Activated naive CD4-positive, alpha-beta T cell treated with anti-CD3 and anti-CD28 coated beads, Interleukin-2, amount 50 U/mL, for 24 hours (primary cell): ENCODE measurements at regions not wholly inside any gene's neighbourhood (a gene's known extent, or its start where the extent isn't known, plus 50 kb on each side); places are given as distances from the start of the nearest gene placed in this dataset.

Source experiments
- H3K27ac Mint-ChIP-seq: one replicate; pipeline ENCODE4 v1.8.0; 2021; ENCODE audit warnings: mild to moderate bottlenecking, mixed read lengths
- H3K27me3 Mint-ChIP-seq: one replicate; pipeline ENCODE4 v1.8.0; 2021; ENCODE audit warnings: mixed read lengths
- H3K36me3 Mint-ChIP-seq: one replicate; pipeline ENCODE4 v1.8.0; 2021; ENCODE audit warnings: mixed read lengths
- H3K4me1 Mint-ChIP-seq: one replicate; pipeline ENCODE4 v1.8.0; 2021; ENCODE audit warnings: mixed read lengths
- H3K4me3 Mint-ChIP-seq: one replicate; pipeline ENCODE4 v1.8.0; 2021; ENCODE audit warnings: mild to moderate bottlenecking, mixed read lengths
- H3K9me3 Mint-ChIP-seq: one replicate; pipeline ENCODE4 v1.8.0; 2021; ENCODE audit warnings: mixed read lengths

DNA sequence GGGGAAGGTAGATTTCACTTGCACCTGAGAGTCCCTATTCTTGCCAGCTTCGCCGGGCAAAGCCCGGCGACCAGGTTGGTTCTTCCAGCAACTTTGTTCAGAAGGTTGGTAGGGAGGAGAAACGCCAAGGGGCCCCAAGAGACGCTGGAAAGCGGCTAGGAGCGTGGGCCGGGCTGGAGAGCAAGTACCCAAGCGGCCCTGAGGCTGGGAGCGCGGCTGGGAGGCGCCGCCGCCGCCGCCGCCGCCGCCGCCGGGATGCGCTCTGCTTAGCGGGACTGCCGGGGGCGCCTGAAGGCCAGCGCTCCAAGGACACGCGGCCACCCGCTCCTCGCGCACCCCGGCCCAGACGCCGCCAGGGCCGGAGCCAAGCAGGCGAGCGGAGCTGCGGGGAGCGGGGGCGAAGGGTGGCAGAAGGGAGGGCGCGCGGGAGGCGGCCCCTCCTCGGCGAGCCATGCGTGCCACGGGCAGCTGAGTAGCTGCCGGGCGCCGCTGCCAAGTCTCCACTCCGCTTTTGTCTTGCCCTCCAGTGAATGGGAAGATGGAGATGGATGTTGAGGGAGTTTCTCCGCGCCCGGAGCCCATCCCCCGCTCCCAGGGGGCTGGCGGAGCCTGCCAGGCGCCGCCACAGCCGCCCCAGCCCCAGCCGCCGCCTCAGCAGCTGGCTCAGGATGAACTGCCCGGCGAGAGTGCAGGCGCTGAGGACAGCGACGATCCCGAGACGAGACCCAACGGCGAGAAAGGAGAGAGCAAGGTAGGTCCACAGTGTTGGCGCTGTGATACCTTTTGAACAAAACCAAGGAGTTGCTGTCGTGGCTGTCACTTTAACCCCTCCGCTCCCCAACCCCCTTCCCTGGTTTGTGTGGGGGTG, 227.4 kb upstream of the AZI2 start:
- Mint-ChIP-seq H3K4me3 (no peak overlapping the region), H3K4me1 (peaks cover 5% of the 10 kb centered on the region), H3K27ac (no peak overlapping the region), H3K36me3 (no peaks in the 10 kb centered on the region), H3K27me3 (peaks cover 39% of the 10 kb centered on the region), H3K9me3 (no peaks in the 10 kb centered on the region)

DNA sequence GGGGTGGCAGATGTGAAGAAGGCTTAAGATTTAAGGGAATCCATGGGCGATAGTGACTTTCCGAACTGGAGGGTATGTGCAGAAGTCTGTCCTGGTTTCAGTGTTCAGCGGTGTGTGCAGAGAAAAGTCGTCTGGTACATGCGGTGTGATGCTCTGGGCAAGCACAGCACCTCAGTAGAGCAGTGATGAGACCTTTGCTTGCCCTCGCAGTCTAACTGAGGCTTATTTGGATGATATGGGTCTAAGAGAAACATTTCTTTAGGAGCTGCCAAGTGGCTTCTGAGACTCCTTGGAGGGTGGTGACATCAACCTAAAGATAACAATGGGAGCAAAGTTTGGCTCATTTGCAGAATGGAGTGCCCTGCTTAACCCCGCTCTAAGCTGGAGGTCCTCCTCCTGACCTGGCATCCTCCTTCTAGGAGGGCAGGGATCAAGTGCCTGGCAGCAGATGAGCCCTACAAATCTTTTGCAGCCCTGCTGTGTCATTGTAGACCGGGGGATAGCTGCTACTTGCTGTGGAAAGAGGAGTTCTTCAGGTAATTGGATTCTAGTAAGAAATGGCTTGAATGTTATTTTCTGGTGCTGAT, 228.1 kb upstream of the AZI2 start:
- Mint-ChIP-seq H3K9me3 (no peaks in the 10 kb centered on the region), H3K27ac (no peak overlapping the region), H3K4me3 (no peak overlapping the region), H3K27me3 (peaks cover 40% of the 10 kb centered on the region), H3K36me3 (no peaks in the 10 kb centered on the region), H3K4me1 (peaks cover 5% of the 10 kb centered on the region)

DNA sequence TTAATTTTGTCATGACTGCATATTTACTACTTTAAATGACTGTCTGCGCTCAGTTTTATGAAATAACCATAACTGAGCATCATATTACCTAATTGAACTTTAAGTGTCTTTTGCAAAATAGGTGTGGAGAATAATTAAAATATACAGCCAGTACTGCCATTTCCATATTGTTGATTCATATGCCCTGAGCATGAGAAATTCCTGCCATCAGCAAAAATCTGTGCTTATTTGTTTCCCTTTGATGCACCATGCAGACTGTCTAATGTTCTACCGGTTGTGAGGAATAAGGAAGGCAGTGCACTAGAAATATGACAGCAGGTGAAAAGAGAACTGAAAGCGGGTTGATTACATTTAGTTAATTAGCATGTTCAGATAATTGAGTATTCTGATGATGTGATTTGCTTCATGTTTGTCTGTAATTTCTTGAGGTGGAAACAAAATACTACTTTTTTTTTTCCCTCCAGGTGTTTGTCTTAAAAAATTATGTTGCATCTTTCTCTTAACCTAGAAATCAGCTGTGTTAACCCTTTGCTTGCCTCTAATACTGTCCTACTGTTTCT, 229.4 kb upstream of the AZI2 start:
- no peak overlapping the region for H3K27ac Mint-ChIP-seq
- H3K36me3 Mint-ChIP-seq: no peaks in the 10 kb centered on the region
- H3K4me1 Mint-ChIP-seq: peaks cover 5% of the 10 kb centered on the region
- H3K4me3 Mint-ChIP-seq: no peak overlapping the region
- peaks cover 41% of the 10 kb centered on the region for H3K27me3 Mint-ChIP-seq
- H3K9me3 Mint-ChIP-seq: no peaks in the 10 kb centered on the region

DNA sequence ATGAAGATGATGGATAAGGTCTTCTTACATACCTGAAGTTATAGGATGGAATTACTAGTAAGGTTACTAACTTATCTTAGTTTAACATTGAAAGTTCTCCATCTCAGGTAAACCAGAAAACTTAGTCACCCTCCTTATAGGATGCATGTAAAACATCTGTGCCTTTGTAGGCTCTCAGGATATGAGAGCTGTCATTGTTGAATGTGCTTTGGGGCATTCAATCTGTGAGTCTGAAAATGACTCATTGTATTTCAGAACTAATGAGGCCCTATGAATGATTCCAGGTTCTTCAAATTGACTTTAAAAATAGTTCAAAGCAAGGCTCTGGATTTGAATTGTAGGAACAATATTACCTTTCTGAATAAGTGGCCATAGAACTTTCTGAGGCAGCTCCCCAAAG, 237.7 kb upstream of the AZI2 start:
- Mint-ChIP-seq H3K9me3 (no peaks in the 10 kb centered on the region), H3K4me1 (no peaks in the 10 kb centered on the region), H3K4me3 (no peak overlapping the region), H3K27ac (no peak overlapping the region), H3K27me3 (peaks cover 10% of the 10 kb centered on the region), H3K36me3 (no peaks in the 10 kb centered on the region)

DNA sequence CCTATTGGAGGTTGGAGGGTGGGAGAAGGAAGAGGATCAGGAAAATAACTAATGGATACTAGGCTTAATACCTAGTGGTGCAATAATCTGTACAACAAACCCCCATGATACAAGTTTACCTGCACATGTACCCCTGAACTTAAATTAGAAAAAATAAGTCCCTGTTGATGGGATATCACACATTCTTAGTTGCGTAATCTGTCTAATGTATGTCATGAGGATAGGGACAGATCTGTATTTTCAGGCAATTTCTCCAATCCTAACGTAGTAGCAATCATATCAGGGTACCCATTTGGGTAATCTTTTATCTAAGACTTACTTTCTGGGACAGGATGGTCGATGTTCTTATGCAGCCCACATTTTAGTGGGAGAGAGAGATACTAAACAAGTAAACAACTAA, 239.1 kb upstream of the AZI2 start:
- Mint-ChIP-seq H3K36me3 (no peaks in the 10 kb centered on the region), H3K9me3 (no peaks in the 10 kb centered on the region), H3K4me1 (no peaks in the 10 kb centered on the region), H3K27ac (no peak overlapping the region), H3K4me3 (no peak overlapping the region), H3K27me3 (peaks cover 6% of the 10 kb centered on the region)

DNA sequence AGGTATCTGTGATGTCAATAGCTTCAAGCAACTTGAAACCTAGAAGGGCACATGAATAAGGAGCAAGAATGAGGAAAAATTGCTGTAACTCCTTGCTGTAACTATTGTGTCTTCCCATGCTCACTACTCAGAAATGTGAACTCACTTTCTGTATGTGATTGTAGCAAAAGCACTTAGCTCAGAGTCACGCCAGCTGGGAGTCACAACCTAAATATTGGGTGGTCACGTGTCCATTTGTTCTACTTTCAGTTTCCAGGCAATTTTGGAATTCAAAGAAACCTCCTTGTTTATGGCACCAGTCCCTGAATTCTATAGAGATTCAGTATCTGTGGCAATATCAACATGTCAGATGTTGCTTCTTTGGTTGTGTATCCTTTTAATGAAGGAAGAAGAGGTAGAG, 241.6 kb upstream of the AZI2 start:
- Mint-ChIP-seq H3K4me1 (no peaks in the 10 kb centered on the region), H3K27me3 (peaks cover 4% of the 10 kb centered on the region), H3K27ac (no peak overlapping the region), H3K4me3 (no peak overlapping the region), H3K9me3 (no peaks in the 10 kb centered on the region), H3K36me3 (no peaks in the 10 kb centered on the region)

DNA sequence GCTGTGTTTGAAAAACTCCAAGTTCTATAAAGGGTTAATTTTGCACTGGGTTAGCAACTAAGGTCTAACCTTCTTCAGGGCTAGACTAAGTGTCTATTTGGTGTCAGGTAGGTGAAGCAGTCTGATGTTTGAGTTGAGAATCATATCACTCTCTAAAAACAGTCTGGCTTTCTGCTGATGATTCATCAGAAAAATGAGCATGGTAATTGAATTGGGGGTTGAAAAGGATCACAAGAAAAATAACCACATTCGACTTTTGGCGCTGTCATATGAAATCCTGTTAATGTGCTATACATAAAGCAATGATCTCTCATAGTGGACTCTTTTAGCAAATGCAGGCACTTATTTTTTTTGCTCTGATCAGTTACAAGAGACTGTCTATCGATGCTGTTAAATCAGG, 242.2 kb upstream of the AZI2 start:
- Mint-ChIP-seq H3K27ac (no peak overlapping the region), H3K36me3 (no peaks in the 10 kb centered on the region), H3K4me3 (no peak overlapping the region), H3K27me3 (peaks cover 3% of the 10 kb centered on the region), H3K9me3 (no peaks in the 10 kb centered on the region), H3K4me1 (no peaks in the 10 kb centered on the region)

DNA sequence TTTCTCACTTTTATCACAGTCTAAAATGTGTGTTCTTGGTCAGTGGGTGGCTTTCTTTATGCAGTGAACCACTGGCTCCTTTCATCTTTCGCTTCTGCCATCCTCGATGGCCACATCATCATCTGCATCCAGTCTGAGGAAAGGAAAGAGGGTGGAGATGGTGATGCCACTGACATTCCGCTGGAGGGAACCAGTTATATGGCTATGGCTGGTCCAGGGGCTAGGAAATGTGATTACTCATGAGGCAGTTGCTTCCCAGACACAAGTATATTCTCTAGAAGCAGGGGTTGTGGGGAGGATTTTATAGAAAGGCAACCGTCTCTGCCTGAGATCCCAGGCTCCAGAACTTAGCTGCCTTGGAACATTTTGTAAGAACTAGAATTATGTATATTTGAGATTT, 246.7 kb upstream of the AZI2 start:
- Mint-ChIP-seq H3K36me3 (no peaks in the 10 kb centered on the region), H3K4me3 (no peak overlapping the region), H3K4me1 (no peaks in the 10 kb centered on the region), H3K9me3 (no peaks in the 10 kb centered on the region), H3K27me3 (peaks cover 2% of the 10 kb centered on the region), H3K27ac (no peak overlapping the region)

DNA sequence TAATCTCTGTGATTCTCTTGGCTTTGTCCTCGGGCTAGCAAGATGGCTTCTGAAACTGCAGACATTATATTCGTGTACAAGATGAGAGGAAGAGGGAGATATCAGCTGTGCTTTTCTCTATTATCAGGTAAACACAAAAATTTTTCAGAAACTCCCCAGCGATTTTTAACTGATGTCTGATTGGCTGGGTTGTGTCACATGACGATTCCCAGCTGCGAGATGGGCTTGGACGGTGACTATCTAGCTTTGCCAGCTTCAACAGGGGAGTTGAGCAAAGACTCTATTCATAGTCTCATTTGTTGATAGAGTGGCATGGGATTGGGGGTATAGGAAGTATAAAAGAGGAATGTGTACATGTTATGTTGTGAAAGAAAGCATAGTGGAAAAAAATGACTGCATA, 248.8 kb upstream of the AZI2 start:
- Mint-ChIP-seq H3K9me3 (no peaks in the 10 kb centered on the region), H3K36me3 (no peaks in the 10 kb centered on the region), H3K27me3 (peaks cover 2% of the 10 kb centered on the region), H3K4me1 (no peaks in the 10 kb centered on the region), H3K4me3 (no peak overlapping the region), H3K27ac (no peak overlapping the region)

DNA sequence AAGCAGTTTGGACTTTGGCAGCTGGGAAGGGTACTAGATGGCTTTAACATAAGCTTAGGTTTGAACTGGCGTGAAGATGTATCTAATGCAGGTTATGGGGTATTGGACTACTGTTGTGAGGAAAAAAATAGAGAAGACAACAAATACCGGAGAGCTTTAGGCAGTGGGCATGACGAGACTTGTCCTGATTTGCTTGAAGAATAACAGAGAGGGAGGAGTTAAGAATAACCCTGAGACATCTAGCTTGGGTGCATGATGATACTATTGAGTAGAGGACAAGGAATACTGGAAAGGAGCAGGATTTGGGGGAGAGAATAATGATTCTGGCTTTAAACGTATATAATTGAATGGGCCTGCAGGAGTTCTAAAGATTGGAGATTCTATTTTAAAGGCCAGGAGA, 249.5 kb upstream of the AZI2 start:
- peaks cover 2% of the 10 kb centered on the region for H3K27me3 Mint-ChIP-seq
- no peak overlapping the region for H3K27ac Mint-ChIP-seq
- no peaks in the 10 kb centered on the region for H3K4me1 Mint-ChIP-seq
- no peak overlapping the region for H3K4me3 Mint-ChIP-seq
- no peaks in the 10 kb centered on the region for H3K36me3 Mint-ChIP-seq
- no peaks in the 10 kb centered on the region for H3K9me3 Mint-ChIP-seq

DNA sequence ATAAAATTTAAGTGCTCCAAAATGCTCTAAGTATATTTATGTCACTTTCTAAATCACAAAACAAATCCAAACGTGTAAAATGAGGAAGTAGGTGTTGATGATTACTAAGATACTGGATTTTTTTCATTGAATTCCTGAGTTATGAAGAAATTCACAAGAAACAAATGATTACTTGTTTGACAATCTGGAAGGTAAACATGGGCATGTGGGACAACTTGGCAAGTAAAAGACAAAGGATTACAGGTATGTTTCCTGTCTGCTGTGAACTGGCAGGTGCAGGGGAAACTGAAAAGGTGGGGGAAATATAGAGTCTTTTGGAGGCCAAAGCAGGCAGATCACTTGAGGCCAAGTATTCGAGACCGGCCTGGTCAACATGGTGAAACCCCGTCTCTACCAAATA, 252.7 kb upstream of the AZI2 start:
- Mint-ChIP-seq H3K4me3 (no peak overlapping the region), H3K36me3 (no peaks in the 10 kb centered on the region), H3K27me3 (peaks cover 2% of the 10 kb centered on the region), H3K27ac (no peak overlapping the region), H3K9me3 (no peaks in the 10 kb centered on the region), H3K4me1 (no peaks in the 10 kb centered on the region)

DNA sequence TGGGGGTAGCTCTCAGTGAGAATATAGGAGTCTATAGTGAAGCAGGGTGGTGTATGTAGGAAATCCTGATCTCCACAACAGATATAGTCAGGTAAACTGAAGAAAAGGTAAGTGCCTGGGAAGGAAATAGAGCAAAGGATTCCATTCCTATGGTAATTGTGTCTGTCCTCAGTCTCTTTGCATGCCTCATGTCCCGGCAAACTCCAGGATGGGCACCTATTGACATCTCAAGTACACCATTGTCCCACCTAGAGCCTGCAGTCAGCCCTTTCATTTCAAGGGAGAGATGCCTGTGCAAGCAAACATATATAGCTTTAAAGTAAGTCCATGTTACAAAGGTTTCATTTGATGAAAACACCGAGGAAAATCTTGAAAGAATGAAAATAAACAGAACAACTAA, 257.7 kb upstream of the AZI2 start:
- Mint-ChIP-seq H3K4me1 (no peaks in the 10 kb centered on the region), H3K27ac (no peak overlapping the region), H3K27me3 (peaks cover 4% of the 10 kb centered on the region), H3K4me3 (no peak overlapping the region), H3K9me3 (peaks cover 4% of the 10 kb centered on the region), H3K36me3 (no peaks in the 10 kb centered on the region)

DNA sequence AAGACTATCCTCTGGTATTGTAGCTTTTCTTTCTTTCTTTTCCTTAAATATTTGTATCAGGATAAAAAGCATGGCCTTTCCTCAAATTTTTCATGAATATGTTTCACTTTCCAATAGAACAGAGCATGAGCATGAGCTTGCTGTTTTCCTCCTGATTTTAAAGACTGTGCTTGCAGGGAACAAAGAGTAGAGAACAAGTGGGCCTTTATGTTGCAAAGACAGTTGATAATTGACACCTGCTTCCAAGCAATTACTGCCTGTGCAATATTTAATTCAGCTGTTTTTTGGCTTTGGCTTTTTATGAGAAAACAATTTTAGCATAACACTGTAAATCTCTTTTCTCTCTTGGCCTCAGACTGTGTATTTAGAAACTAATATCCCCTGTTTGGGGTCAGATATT, 263.6 kb upstream of the AZI2 start:
- Mint-ChIP-seq H3K4me3 (no peak overlapping the region), H3K27me3 (peaks cover 1% of the 10 kb centered on the region)

DNA sequence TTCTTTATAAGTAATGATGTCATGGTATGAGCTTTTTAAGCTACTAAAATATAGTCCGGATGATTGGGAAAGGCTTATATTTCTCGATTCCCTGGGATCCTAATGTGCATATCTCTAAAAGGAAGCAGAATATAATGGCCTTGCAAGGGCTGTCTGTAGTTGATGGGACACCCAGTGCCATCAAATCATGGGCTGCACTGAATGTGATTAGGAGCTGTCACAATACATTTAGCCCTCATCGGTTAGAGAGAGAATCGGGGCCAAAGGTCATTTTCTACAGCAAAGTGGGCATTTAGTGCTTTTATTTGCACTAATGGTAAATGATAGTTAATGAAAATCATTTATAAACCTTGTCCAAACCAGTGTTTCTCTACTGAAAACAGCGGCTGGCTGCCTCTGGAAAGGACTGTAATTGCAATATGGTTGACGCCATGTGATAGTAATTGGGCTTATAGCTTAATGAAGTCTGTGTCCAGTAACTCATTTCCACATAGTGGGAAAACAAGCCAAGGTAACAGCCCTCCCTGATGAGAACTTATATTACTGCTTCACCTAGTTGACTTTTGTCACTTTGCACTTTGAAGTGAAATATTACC, 265.0 kb upstream of the AZI2 start:
- peaks cover 4% of the 10 kb centered on the region for H3K9me3 Mint-ChIP-seq
- H3K36me3 Mint-ChIP-seq: no peaks in the 10 kb centered on the region
- H3K4me3 Mint-ChIP-seq: no peak overlapping the region
- no peak overlapping the region for H3K27ac Mint-ChIP-seq
- no peaks in the 10 kb centered on the region for H3K4me1 Mint-ChIP-seq
- no peaks in the 10 kb centered on the region for H3K27me3 Mint-ChIP-seq

More for the DNA sequence above, 263.6 kb upstream of the AZI2 start:
- Mint-ChIP-seq H3K27ac (no peak overlapping the region), H3K4me1 (no peaks in the 10 kb centered on the region), H3K36me3 (no peaks in the 10 kb centered on the region), H3K9me3 (peaks cover 4% of the 10 kb centered on the region)

DNA sequence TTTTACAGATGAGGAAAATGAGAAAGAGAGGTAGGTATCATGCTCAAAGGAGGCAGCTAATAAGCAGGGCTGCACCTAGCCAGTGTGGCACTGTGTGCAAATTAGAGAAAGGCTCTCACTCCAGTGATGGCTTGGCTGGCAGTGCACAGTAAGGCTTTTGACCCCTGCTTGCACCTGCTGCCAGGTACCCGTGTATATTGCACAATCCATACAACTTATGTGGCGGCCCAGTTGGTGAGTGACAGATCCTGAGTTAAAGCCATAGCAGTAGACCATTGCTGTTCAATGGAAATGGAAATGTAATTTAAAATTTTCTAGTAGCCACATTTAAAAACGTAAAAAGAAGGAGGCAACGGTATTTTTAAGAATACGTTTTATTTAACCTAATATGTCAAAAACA, 266.4 kb upstream of the AZI2 start:
- Mint-ChIP-seq H3K9me3 (peaks cover 4% of the 10 kb centered on the region), H3K4me3 (no peak overlapping the region), H3K27me3 (no peaks in the 10 kb centered on the region), H3K36me3 (no peaks in the 10 kb centered on the region), H3K4me1 (no peaks in the 10 kb centered on the region), H3K27ac (no peak overlapping the region)

DNA sequence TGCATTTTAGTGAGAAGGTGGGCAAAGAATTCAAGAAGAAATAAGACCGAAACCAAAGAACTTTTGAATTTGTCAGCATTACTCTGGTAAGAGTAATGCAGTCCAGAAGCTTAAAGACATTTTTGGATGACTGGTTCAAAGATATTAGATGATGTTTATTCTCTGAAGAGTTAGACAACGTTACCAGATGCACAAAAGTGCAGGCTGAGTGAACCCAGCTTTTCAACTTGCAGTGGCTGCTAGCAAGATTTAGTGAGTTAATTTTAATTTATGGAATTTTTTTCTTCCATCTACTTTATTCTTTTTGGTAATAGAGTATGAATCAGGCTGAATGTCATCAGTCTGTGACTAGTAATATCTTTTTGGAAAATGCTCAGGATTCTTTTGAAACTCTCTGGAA, 267.3 kb upstream of the AZI2 start:
- Mint-ChIP-seq H3K9me3 (peaks cover 4% of the 10 kb centered on the region), H3K4me1 (no peaks in the 10 kb centered on the region), H3K27me3 (no peaks in the 10 kb centered on the region), H3K36me3 (no peaks in the 10 kb centered on the region), H3K4me3 (no peak overlapping the region), H3K27ac (no peak overlapping the region)
